Esophagus squamous epithelium (tissue), 5 donors: ENCODE measurements at regions not wholly inside any gene's neighbourhood (a gene's known extent, or its start where the extent isn't known, plus 50 kb on each side); places are given as distances from the start of the nearest gene placed in this dataset.

ENCODE experiments used
- DNase-seq: peaks from one replicate; lab custom pipeline; 2025; lab: John Stamatoyannopoulos, UW
- H3K27ac ChIP-seq, 4 donors: fragments of 200-600 bp; sonication (generic); one replicate each; pipeline ENCODE4 v1.5.1; 2016 to 2019; ENCODE audit warnings: mild to moderate bottlenecking in 1 of 4
- H3K27me3 ChIP-seq, 4 donors: fragments of 200-600 bp; sonication (generic); 1 replicate in 3 of 4; 2 replicates in 1 of 4; pipeline versions ENCODE4 v1.5.1 to v1.6.0; 2017 to 2021; ENCODE audit warnings: antibody characterized with exemption in 1 of 4
- H3K36me3 ChIP-seq, 3 donors: fragments of 200-600 bp; sonication (generic); one replicate each; pipeline ENCODE4 v1.5.1; 2016 to 2019
- H3K4me1 ChIP-seq, 3 donors: fragments of 200-600 bp; sonication (generic); one replicate each; pipeline ENCODE4 v1.5.1; 2017 to 2019
- H3K4me3 ChIP-seq, 4 donors: fragments of 200-600 bp; sonication (generic); 1 replicate in 3 of 4; 2 replicates in 1 of 4; pipeline ENCODE4 v1.5.1; 2016 to 2019; ENCODE audit warnings: mild to moderate bottlenecking in 2 of 4, moderate library complexity in 1 of 4
- H3K9me3 ChIP-seq, 3 donors: fragments of 200-600 bp; sonication (generic); one replicate each; pipeline ENCODE4 v1.5.1; 2016 to 2019
- CTCF ChIP-seq, 6 experiments: fragments of 450-650 bp in 4 of 6; fragments of 200-600 bp in 2 of 6; sonication (generic) in 2 of 6; IDR thresholded peaks; one replicate each; pipeline ENCODE4 v1.5.1; 2016 to 2019; ENCODE audit warnings: antibody characterized with exemption in 6 of 6, mild to moderate bottlenecking in 4 of 6, moderate library complexity in 4 of 6
- POLR2A ChIP-seq, 4 donors: fragments of 450-650 bp; IDR thresholded peaks; one replicate each; pipeline ENCODE4 v1.6.1; 2017; ENCODE audit warnings: antibody characterized with exemption in 4 of 4, mild to moderate bottlenecking in 4 of 4, moderate library complexity in 3 of 4
- WGBS, 2 donors: methylation state at CpG; one replicate each; pipeline ENCODE4 v1.1.5; 2018; 5-methylcytosine and 5-hydroxymethylcytosine counted together
- intact Hi-C: fragments of 100-400 bp; cut with DNase I; formaldehyde crosslinking; loops from one replicate; pipeline ENCODE4 v1.15.0; 2022
- donor health status: DM: yes; HTN: yes; CAD: no.

DNA sequence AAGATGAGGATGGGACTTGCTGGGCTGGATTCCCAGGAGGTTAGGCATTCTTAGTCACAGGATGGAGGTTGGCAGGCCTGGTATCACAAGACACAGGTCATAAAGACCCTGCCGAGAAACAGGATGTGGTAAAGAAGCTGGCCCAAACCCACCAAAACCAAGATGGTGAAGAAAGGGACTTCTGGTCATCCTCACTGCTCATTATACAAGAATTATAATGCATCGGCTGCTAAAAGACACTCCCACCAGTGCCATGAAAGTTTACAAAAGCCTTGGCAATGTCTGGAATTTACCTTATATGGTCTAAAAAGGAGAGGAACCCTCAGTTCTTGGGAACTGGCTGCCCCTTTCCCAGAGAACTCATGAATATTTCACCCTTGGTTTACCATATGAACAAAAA, 345.5 kb upstream of the POM121L12 start:
- TF ChIP-seq CTCF (IDR thresholded peaks at IDR 0.05) (no peak), POLR2A (IDR thresholded peaks at IDR 0.05) (no peak)
- 73 to 79% methylated on average over 2 of the region's 2 CpGs for WGBS, 2 donors
- H3K4me3 ChIP-seq = no peak overlapping the region

GRCh38 chr7:52685333-52685732, 350.1 kb upstream of the POM121L12 start:
- TF ChIP-seq CTCF (IDR thresholded peaks at IDR 0.05) = no peak
- TF ChIP-seq POLR2A (IDR thresholded peaks at IDR 0.05) = no peak
- Histone ChIP-seq H3K27me3 (no peaks in the 10 kb centered on the region), H3K27ac (no peak overlapping the region), H3K4me3 (no peak overlapping the region), H3K9me3 (no peaks in the 10 kb centered on the region), H3K4me1 (no peaks in the 10 kb centered on the region), H3K36me3 (no peaks in the 10 kb centered on the region)
- intact Hi-C loops = no loop called here
- 38 to 48% methylated on average over 3 of the region's 3 CpGs for WGBS, 2 donors
- DNase-seq = no peak

More for the DNA sequence above, 345.5 kb upstream of the POM121L12 start:
- H3K4me1 ChIP-seq = no peaks in the 10 kb centered on the region
- no peak overlapping the region for H3K27ac ChIP-seq
- intact Hi-C loops = no loop called here
- H3K9me3 ChIP-seq = no peaks in the 10 kb centered on the region
- H3K36me3 ChIP-seq = no peaks in the 10 kb centered on the region
- no peak for DNase-seq
- no peaks in the 10 kb centered on the region for H3K27me3 ChIP-seq

DNA sequence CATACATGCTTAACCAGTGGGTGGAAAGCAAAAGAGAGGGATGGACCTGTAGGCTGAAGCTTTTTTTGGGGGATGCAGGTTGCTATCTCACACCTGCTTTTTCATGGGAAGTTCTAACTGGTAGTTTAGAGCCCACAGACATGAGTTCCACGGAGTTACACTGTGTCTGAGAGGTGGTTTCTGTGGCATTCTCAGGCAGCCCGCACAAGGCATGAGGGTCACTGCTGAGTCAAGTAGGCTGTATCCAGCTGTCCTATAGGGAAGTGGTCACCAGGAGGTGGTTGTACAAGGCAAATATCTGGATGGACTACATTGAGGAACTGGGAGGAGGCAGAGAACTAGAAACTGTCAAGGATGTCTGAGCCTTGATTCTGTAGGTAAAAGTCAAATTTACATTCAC, 351.0 kb upstream of the POM121L12 start:
- Histone ChIP-seq H3K9me3 (no peaks in the 10 kb centered on the region), H3K27me3 (no peaks in the 10 kb centered on the region), H3K27ac (no peak overlapping the region), H3K4me1 (no peaks in the 10 kb centered on the region), H3K36me3 (no peaks in the 10 kb centered on the region), H3K4me3 (no peak overlapping the region)
- DNase-seq = no peak
- 63 to 65% methylated on average over 2 of the region's 2 CpGs for WGBS, 2 donors
- TF ChIP-seq CTCF (IDR thresholded peaks at IDR 0.05) (no peak), POLR2A (IDR thresholded peaks at IDR 0.05) (no peak)
- intact Hi-C loops = no loop called here

- no peaks in the 10 kb centered on the region for H3K27me3 ChIP-seq
- H3K36me3 ChIP-seq = no peaks in the 10 kb centered on the region
- no peaks in the 10 kb centered on the region for H3K4me1 ChIP-seq
- H3K9me3 ChIP-seq = peaks cover 0 to 3% (median 0%) of the 10 kb centered on the region in 3 donors
- intact Hi-C loops = no loop called here
- TF ChIP-seq POLR2A (IDR thresholded peaks at IDR 0.05) = no peak
- 44 to 79% methylated on average over 3 of the region's 3 CpGs for WGBS, 2 donors
- no peak overlapping the region for H3K27ac ChIP-seq
- no peak for DNase-seq
- H3K4me3 ChIP-seq = no peak overlapping the region
These were observed 352.4 kb upstream of the POM121L12 start for GRCh38 chr7:52682993-52683392.

DNA sequence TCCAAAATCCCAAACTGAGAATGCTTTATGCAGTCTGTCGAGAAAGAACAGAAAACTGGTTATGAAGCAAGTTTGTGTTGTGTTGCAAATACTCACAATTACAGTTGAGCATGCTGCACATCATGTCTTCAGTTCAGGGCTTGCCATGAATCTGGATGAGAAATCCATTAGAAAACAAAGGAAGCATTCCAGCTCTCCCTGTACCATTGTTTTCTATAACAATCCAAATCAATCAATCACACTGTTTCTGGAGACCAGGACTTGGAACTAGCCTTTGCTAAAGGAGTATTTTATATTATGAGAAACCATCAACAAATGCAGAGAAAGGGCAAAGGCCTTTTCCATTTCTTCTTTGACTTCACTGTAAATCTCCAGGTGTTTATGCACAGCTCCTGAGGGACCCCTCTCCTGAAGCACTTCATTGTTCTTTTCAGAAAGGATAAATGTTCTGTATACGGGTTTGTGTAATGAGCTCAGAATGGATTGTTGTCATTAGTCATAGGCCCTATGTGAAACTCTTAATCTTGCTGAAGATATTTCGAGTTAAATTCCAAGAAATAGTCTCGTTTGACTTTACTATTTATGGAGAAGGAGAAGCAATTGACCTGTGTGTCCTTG, 364.7 kb upstream of the POM121L12 start:
- H3K4me1 ChIP-seq = no peaks in the 10 kb centered on the region
- no peaks in the 10 kb centered on the region for H3K36me3 ChIP-seq
- TF ChIP-seq POLR2A (IDR thresholded peaks at IDR 0.05) (no peak), CTCF (IDR thresholded peaks at IDR 0.05) (no peak)
- H3K27me3 ChIP-seq = no peaks in the 10 kb centered on the region
- intact Hi-C loops = no loop called here
- DNase-seq = no peak
- H3K27ac ChIP-seq = no peak overlapping the region
- 24 to 26% methylated on average over 4 of the region's 4 CpGs for WGBS, 2 donors
- no peak overlapping the region for H3K4me3 ChIP-seq
- H3K9me3 ChIP-seq = peaks cover 0 to 13% (median 0%) of the 10 kb centered on the region in 3 donors

DNA sequence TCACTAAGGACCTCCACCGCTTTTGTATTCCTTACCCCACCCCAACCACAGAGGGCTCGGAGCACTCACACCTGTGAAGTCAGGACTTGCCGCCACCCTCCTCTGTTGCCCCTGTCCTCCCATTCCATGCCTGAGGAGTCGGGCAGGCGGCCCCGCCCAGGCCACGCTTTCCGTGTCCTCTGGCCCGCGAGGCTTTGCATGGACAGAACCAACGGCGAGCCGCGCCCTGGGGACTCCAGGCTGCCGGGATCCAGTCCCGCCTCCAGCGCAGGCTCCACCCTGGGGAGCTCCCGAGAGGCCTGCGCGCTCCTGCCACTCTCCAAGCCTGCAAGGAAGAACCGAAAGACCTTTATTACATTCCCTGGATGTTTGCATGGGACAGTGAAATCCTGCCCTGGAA, 366.4 kb upstream of the POM121L12 start:
- Histone ChIP-seq H3K9me3 (peaks cover 0 to 13% (median 0%) of the 10 kb centered on the region in 3 donors), H3K4me1 (no peaks in the 10 kb centered on the region), H3K27ac (no peak overlapping the region), H3K36me3 (no peaks in the 10 kb centered on the region), H3K27me3 (no peaks in the 10 kb centered on the region), H3K4me3 (no peak overlapping the region)
- TF ChIP-seq CTCF (IDR thresholded peaks at IDR 0.05) (no peak), POLR2A (IDR thresholded peaks at IDR 0.05) (no peak)
- WGBS, 2 donors = 83 to 87% methylated on average over 6 to 8 of the region's 21 CpGs
- DNase-seq = no peak
- intact Hi-C loops = no loop called here
